Endothelial cell (in vitro differentiated cells): ENCODE measurements at regions not wholly inside any gene's neighbourhood (a gene's known extent, or its start where the extent isn't known, plus 50 kb on each side); places are given as distances from the start of the nearest gene placed in this dataset.

Experiments
- DNase-seq: peaks from one replicate; pipeline ENCODE4 v3.0.0; 2021; ENCODE audit warnings: low spot score
- H3K27ac Mint-ChIP-seq: one replicate; pipeline ENCODE4 v1.8.0; 2021; ENCODE audit warnings: mixed read lengths, inconsistent platforms; ENCODE audit not compliant: unreplicated experiment
- H3K27me3 Mint-ChIP-seq: one replicate; pipeline ENCODE4 v1.8.0; 2021; ENCODE audit warnings: mild to moderate bottlenecking, moderate library complexity, mixed read lengths, inconsistent platforms; ENCODE audit not compliant: unreplicated experiment
- H3K36me3 Mint-ChIP-seq: one replicate; pipeline ENCODE4 v1.8.0; 2021; ENCODE audit warnings: mild to moderate bottlenecking, low read depth, mixed read lengths, inconsistent platforms; ENCODE audit not compliant: unreplicated experiment
- H3K4me1 Mint-ChIP-seq: one replicate; pipeline ENCODE4 v1.8.0; 2021; ENCODE audit warnings: mild to moderate bottlenecking, mixed read lengths, inconsistent platforms; ENCODE audit not compliant: unreplicated experiment
- H3K4me3 Mint-ChIP-seq: one replicate; pipeline ENCODE4 v1.8.0; 2021; ENCODE audit warnings: mild to moderate bottlenecking, mixed read lengths, inconsistent platforms; ENCODE audit not compliant: unreplicated experiment
- H3K9me3 Mint-ChIP-seq: one replicate; pipeline ENCODE4 v1.8.0; 2021; ENCODE audit warnings: mixed read lengths, inconsistent platforms; ENCODE audit not compliant: unreplicated experiment
- TF ChIP-seq, protein P1 (sequence below): fragments of 200-600 bp; sonication (generic); IDR thresholded peaks from one replicate; pipeline ENCODE4 v1.5.0; 2021; ENCODE audit warnings: antibody characterized with exemption; ENCODE audit not compliant: unreplicated experiment

DNA sequence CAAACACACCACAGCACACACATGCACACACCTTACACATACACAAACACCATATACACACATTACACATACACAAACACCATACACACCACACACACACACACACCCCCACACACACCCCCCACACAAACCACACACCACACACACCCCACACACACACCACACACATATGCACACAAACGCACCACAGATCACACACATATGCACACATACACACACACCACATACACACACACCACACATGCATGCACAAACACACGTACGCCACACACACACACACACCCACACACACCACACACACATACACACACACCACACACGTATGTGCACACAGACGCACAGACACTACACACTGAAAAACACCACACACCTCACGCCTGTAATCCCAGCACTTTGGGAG, 166.0 kb downstream of the AHSP start:
- Mint-ChIP-seq H3K27ac (no peak overlapping the region), H3K9me3 (peaks cover 2% of the 10 kb centered on the region), H3K27me3 (peaks cover 3% of the 10 kb centered on the region), H3K4me3 (no peak overlapping the region), H3K36me3 (no peaks in the 10 kb centered on the region), H3K4me1 (no peaks in the 10 kb centered on the region)
- TF ChIP-seq, protein P1, sequence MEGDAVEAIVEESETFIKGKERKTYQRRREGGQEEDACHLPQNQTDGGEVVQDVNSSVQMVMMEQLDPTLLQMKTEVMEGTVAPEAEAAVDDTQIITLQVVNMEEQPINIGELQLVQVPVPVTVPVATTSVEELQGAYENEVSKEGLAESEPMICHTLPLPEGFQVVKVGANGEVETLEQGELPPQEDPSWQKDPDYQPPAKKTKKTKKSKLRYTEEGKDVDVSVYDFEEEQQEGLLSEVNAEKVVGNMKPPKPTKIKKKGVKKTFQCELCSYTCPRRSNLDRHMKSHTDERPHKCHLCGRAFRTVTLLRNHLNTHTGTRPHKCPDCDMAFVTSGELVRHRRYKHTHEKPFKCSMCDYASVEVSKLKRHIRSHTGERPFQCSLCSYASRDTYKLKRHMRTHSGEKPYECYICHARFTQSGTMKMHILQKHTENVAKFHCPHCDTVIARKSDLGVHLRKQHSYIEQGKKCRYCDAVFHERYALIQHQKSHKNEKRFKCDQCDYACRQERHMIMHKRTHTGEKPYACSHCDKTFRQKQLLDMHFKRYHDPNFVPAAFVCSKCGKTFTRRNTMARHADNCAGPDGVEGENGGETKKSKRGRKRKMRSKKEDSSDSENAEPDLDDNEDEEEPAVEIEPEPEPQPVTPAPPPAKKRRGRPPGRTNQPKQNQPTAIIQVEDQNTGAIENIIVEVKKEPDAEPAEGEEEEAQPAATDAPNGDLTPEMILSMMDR, result no peak
- no peak for DNase-seq

DNA sequence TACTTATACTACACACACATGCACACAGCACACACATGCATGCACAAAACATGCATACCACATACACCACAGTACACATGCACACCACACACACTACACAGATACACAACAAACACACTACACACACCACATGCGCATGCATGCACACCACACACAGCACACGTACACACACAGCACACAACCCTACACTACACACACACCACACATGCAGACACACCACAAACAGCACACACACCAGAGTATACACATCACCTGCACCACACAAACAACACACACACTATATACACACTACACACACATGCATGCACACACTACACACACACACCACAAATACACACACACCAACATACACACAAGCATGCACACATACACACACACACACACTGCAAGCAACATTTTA, 166.8 kb downstream of the AHSP start:
- Mint-ChIP-seq H3K27me3 (peaks cover 3% of the 10 kb centered on the region), H3K4me3 (no peak overlapping the region), H3K27ac (no peak overlapping the region), H3K36me3 (no peaks in the 10 kb centered on the region), H3K9me3 (no peaks in the 10 kb centered on the region), H3K4me1 (no peaks in the 10 kb centered on the region)
- TF ChIP-seq, protein P1, result no peak
- DNase-seq, result no peak

DNA sequence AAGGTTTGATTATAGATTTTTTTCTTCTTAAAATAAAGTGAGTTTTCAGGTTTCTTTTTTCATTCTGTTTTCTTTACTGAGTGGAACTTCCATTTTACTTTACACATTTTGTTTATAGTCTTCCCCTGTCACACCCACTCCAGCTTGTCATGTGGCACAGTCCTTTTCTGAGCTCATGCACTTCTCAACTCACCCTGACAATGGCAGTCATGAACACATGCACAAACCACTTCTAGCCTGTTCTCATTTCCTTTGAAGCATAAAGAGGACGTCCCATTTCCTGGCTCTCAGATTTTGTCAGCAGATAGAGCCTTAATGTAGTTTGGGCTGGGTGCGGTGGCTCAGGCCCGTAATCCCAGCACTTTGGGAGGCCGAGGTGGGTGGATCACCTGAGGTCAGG, 168.0 kb downstream of the AHSP start:
- no peak for DNase-seq
- H3K9me3 Mint-ChIP-seq, result no peaks in the 10 kb centered on the region
- TF ChIP-seq, protein P1, result no peak

DNA sequence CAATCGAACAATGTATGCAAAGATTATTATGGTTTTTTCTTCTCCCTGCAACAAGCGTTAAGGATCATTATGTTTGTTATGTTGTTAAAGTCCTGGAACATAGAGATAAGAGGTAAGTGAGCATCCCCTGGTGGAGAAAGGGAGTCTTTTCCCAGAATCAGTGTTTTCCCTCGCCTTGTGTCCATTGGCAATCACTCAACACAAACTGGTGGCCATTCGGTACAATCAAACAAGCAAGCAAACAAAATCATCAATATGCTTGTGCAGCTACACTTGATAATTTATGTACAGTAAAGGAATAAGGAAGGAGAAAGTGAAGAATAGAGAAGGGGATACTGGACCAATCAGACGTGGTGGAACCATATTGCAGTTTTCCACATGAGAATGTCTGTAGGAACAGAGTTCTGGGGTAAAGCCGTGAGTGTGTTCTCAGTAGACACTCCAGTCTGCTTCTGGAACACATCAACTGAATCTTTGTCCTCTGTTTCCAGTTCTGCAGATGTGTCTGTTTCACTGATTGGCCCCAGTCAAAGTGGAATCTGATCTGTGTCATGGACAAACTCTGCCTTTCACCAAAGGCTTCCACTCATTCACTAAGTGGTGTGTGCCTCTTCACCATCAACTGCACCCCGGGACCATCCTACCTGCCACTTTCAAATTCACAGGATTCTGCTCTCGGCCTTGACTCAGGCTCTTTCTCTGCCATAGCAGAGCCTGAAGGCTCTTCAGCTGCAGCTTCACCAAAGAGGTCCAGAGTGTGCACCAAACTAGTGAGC, 169.5 kb downstream of the AHSP start:
- Mint-ChIP-seq H3K9me3 (no peaks in the 10 kb centered on the region), H3K27ac (peak overlapping the region; percentile 28), H3K4me3 (no peak overlapping the region), H3K27me3 (peaks cover 8% of the 10 kb centered on the region), H3K36me3 (peaks cover 5% of the 10 kb centered on the region), H3K4me1 (peaks cover 10% of the 10 kb centered on the region)
- TF ChIP-seq, protein P1, result peak; percentile 57
- no peak for DNase-seq

More for the DNA sequence above, 168.0 kb downstream of the AHSP start:
- no peaks in the 10 kb centered on the region for H3K36me3 Mint-ChIP-seq
- H3K27ac Mint-ChIP-seq, result no peak overlapping the region
- peaks cover 2% of the 10 kb centered on the region for H3K4me1 Mint-ChIP-seq
- peaks cover 3% of the 10 kb centered on the region for H3K27me3 Mint-ChIP-seq
- H3K4me3 Mint-ChIP-seq, result no peak overlapping the region

DNA sequence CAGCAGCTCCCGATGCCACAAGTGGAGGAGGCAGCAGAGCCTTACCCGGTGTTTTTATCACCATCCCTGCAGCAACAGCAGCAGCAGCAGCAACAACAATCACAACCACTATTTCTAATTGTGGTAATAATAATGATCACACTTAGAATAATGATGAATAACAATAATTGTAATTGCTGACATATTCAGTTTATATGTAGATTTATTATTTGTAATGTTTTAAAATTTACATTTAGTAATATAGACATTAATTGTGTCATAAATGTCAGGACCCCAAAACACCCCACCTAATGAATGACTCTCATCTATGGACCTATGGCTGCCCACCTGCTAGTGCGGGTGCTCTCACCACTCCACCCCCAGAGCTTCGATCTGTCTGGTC, 170.0 kb downstream of the AHSP start:
- TF ChIP-seq, protein P1, result no peak
- Mint-ChIP-seq H3K27me3 (peaks cover 12% of the 10 kb centered on the region), H3K4me1 (peaks cover 10% of the 10 kb centered on the region), H3K4me3 (no peak overlapping the region), H3K27ac (no peak overlapping the region), H3K36me3 (peaks cover 11% of the 10 kb centered on the region), H3K9me3 (no peaks in the 10 kb centered on the region)
- DNase-seq, result no peak
